GM23338 (cell line): ENCODE measurements at regions not wholly inside any gene's neighbourhood (a gene's known extent, or its start where the extent isn't known, plus 50 kb on each side); places are given as distances from the start of the nearest gene placed in this dataset.

Experiments used
- ATAC-seq: fragments of 200-7000 bp; cut with Tn5 transposase; 3 replicates; pipeline ENCODE4 v1.9.1; 2020
- DNase-seq: peaks from one replicate; pipeline ENCODE4 v3.0.0-alpha.2; 2015; ENCODE audit warnings: low spot score
- H2AFZ ChIP-seq: fragments of 200-600 bp; sonication (generic); 2 replicates; pipeline ENCODE4 v1.8.0; 2016; ENCODE audit warnings: antibody characterized with exemption, mild to moderate bottlenecking, moderate library complexity
- H3F3A ChIP-seq: fragments of 200-600 bp; sonication (generic); replicated peaks from 2 replicates; pipeline ENCODE4 v1.8.0; 2017; ENCODE audit warnings: antibody characterized with exemption, mixed run types, low read depth
- H3K27ac ChIP-seq: fragments of 200-600 bp; sonication (generic); 2 replicates; pipeline ENCODE4 v1.6.1; 2016; ENCODE audit warnings: low read depth
- H3K27me3 ChIP-seq: fragments of 200-600 bp; sonication (generic); 2 replicates; pipeline ENCODE4 v1.8.0; 2016; ENCODE audit warnings: mild to moderate bottlenecking, mixed run types, moderate library complexity; ENCODE audit not compliant: insufficient read depth
- H3K36me3 ChIP-seq: fragments of 200-600 bp; sonication (generic); 2 replicates; pipeline ENCODE4 v1.8.0; 2016; ENCODE audit warnings: mild to moderate bottlenecking; ENCODE audit not compliant: insufficient read depth
- H3K4me1 ChIP-seq: fragments of 200-600 bp; sonication (generic); 2 replicates; pipeline ENCODE4 v1.8.0; 2016; ENCODE audit warnings: mild to moderate bottlenecking, moderate library complexity; ENCODE audit not compliant: insufficient read depth
- H3K4me2 ChIP-seq: fragments of 200-600 bp; sonication (generic); 2 replicates; pipeline ENCODE4 v1.7.1; 2017; ENCODE audit warnings: mixed run types
- H3K4me3 ChIP-seq: fragments of 200-600 bp; sonication (generic); 2 replicates; pipeline ENCODE4 v1.6.1; 2016; ENCODE audit warnings: mixed run types
- H3K79me2 ChIP-seq: fragments of 200-600 bp; sonication (generic); replicated peaks from 2 replicates; pipeline ENCODE4 v1.8.0; 2017; ENCODE audit warnings: mild to moderate bottlenecking; ENCODE audit not compliant: insufficient read depth
- H3K9me2 ChIP-seq: fragments of 200-600 bp; sonication (generic); 2 replicates; pipeline ENCODE4 v1.8.0; 2017; ENCODE audit not compliant: insufficient read depth
- H4K20me1 ChIP-seq: fragments of 200-600 bp; sonication (generic); replicated peaks from 2 replicates; pipeline ENCODE4 v1.8.0; 2017; ENCODE audit warnings: mild to moderate bottlenecking; ENCODE audit not compliant: insufficient read depth
- H3K27ac Mint-ChIP-seq: 2 replicates; pipeline ENCODE4 v1.8.0; 2020; ENCODE audit warnings: inconsistent platforms, mild to moderate bottlenecking, moderate library complexity, mixed read lengths
- H3K27me3 Mint-ChIP-seq: 3 replicates; pipeline ENCODE4 v1.8.0; 2022; ENCODE audit warnings: low read depth, mild to moderate bottlenecking, moderate library complexity, mixed read lengths, inconsistent platforms; ENCODE audit not compliant: insufficient read depth, poor library complexity
- H3K36me3 Mint-ChIP-seq: 3 replicates; pipeline ENCODE4 v1.8.0; 2021; ENCODE audit warnings: low read depth, mild to moderate bottlenecking, inconsistent platforms, moderate library complexity, mixed read lengths
- H3K4me1 Mint-ChIP-seq: 3 replicates; pipeline ENCODE4 v1.8.0; 2020; ENCODE audit warnings: mild to moderate bottlenecking, inconsistent platforms, mixed read lengths
- H3K4me3 Mint-ChIP-seq: 3 replicates; pipeline ENCODE4 v1.8.0; 2021; ENCODE audit warnings: moderate library complexity, mild to moderate bottlenecking, inconsistent platforms, mixed read lengths
- H3K9me3 Mint-ChIP-seq: 3 replicates; pipeline ENCODE4 v1.8.0; 2020; ENCODE audit warnings: moderate library complexity, mild to moderate bottlenecking, inconsistent platforms, mixed read lengths
- CREB1 ChIP-seq: fragments of 250-450 bp; sonication (Bioruptor Pico); IDR thresholded peaks from 2 replicates; pipeline ENCODE4 v1.5.0; 2020; ENCODE audit warnings: low read depth, mild to moderate bottlenecking, moderate library complexity
- CTCF ChIP-seq, 2 experiments: fragments of 200-600 bp in 1 of 2; sonication (generic) in 1 of 2; conservative IDR thresholded peaks; 2 replicates each; pipeline versions ENCODE4 v1.5.1 to v1.6.1; 2016 to 2017; ENCODE audit warnings: antibody characterized with exemption in 2 of 2, low read depth in 2 of 2, mild to moderate bottlenecking in 2 of 2, moderate library complexity in 1 of 2
- EZH2 ChIP-seq: fragments of 200-600 bp; sonication (generic); IDR thresholded peaks from one replicate; pipeline ENCODE4 v1.8.0; 2017; ENCODE audit warnings: antibody characterized with exemption, mild to moderate bottlenecking, low read depth; ENCODE audit not compliant: unreplicated experiment
- EZH2phosphoT487 ChIP-seq: fragments of 200-600 bp; sonication (generic); IDR thresholded peaks from one replicate; pipeline ENCODE4 v1.8.1; 2018; ENCODE audit warnings: antibody characterized with exemption; ENCODE audit not compliant: unreplicated experiment
- JUNB ChIP-seq: IDR thresholded peaks from one replicate; pipeline ENCODE4 v1.6.1; 2016; ENCODE audit warnings: antibody characterized with exemption; ENCODE audit not compliant: unreplicated experiment
- NANOG ChIP-seq: IDR thresholded peaks from 2 replicates; pipeline ENCODE4 v1.6.1; 2016; ENCODE audit warnings: antibody characterized with exemption, borderline replicate concordance
- POLR2AphosphoS5 ChIP-seq: IDR thresholded peaks from 2 replicates; pipeline ENCODE4 v1.6.1; 2016; ENCODE audit warnings: antibody characterized with exemption, low read depth
- STAT1 ChIP-seq: IDR thresholded peaks from one replicate; pipeline ENCODE4 v1.6.1; 2016; ENCODE audit warnings: antibody characterized with exemption; ENCODE audit not compliant: unreplicated experiment
- ZNF114 ChIP-seq: fragments of 250-450 bp; sonication (Bioruptor Pico); IDR thresholded peaks from 2 replicates; pipeline ENCODE4 v1.5.0; 2020; ENCODE audit warnings: mild to moderate bottlenecking, moderate library complexity
- ZNF331 ChIP-seq: fragments of 250-450 bp; sonication (Bioruptor Pico); IDR thresholded peaks from 2 replicates; pipeline ENCODE4 v1.5.0; 2020; ENCODE audit warnings: low read depth, mild to moderate bottlenecking, moderate library complexity
- ZNF462 ChIP-seq: fragments of 250-450 bp; sonication (Bioruptor Pico); IDR thresholded peaks from 2 replicates; pipeline ENCODE4 v1.5.0; 2020; ENCODE audit warnings: mild to moderate bottlenecking, moderate library complexity
- TF ChIP-seq, protein P1 (sequence below): IDR thresholded peaks from one replicate; pipeline ENCODE4 v1.6.1; 2018; ENCODE audit warnings: antibody characterized with exemption; ENCODE audit not compliant: unreplicated experiment
- TF ChIP-seq, protein P2 (sequence below): IDR thresholded peaks from 2 replicates; pipeline ENCODE4 v1.6.1; 2016; ENCODE audit warnings: antibody characterized with exemption

- Mint-ChIP-seq H3K4me3 (no peak overlapping the region), H3K27ac (no peak overlapping the region), H3K27me3 (peaks cover 6% of the 10 kb centered on the region), H3K36me3 (no peaks in the 10 kb centered on the region), H3K9me3 (no peaks in the 10 kb centered on the region; the same call in 2 of the 3 replicates), H3K4me1 (peaks cover 19% of the 10 kb centered on the region)
- no peaks in the 10 kb centered on the region for H3K79me2 ChIP-seq
- no peaks in the 10 kb centered on the region for H3K27me3 ChIP-seq
- no peaks in the 10 kb centered on the region for H3F3A ChIP-seq
- H3K4me3 ChIP-seq = no peak overlapping the region
- H3K4me2 ChIP-seq = no peak overlapping the region
- peaks cover 2% of the 10 kb centered on the region; the same call in 1 of the 2 replicates for H3K9me2 ChIP-seq
- ATAC-seq = no peak
- H3K36me3 ChIP-seq = no peaks in the 10 kb centered on the region
- H4K20me1 ChIP-seq = no peaks in the 10 kb centered on the region
- H2AFZ ChIP-seq = no peak overlapping the region
- no peak overlapping the region for H3K27ac ChIP-seq
- no peak for TF ChIP-seq ZNF331 (CRISPR knock-in tag)
- TF ChIP-seq CTCF (conservative IDR thresholded peaks at IDR 0.05; ENCODE audit: low read depth in 2 of 2) = no peak
- TF ChIP-seq, protein P1, sequence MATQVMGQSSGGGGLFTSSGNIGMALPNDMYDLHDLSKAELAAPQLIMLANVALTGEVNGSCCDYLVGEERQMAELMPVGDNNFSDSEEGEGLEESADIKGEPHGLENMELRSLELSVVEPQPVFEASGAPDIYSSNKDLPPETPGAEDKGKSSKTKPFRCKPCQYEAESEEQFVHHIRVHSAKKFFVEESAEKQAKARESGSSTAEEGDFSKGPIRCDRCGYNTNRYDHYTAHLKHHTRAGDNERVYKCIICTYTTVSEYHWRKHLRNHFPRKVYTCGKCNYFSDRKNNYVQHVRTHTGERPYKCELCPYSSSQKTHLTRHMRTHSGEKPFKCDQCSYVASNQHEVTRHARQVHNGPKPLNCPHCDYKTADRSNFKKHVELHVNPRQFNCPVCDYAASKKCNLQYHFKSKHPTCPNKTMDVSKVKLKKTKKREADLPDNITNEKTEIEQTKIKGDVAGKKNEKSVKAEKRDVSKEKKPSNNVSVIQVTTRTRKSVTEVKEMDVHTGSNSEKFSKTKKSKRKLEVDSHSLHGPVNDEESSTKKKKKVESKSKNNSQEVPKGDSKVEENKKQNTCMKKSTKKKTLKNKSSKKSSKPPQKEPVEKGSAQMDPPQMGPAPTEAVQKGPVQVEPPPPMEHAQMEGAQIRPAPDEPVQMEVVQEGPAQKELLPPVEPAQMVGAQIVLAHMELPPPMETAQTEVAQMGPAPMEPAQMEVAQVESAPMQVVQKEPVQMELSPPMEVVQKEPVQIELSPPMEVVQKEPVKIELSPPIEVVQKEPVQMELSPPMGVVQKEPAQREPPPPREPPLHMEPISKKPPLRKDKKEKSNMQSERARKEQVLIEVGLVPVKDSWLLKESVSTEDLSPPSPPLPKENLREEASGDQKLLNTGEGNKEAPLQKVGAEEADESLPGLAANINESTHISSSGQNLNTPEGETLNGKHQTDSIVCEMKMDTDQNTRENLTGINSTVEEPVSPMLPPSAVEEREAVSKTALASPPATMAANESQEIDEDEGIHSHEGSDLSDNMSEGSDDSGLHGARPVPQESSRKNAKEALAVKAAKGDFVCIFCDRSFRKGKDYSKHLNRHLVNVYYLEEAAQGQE = no peak
- no peak for TF ChIP-seq EZH2
- TF ChIP-seq STAT1 = no peak
- TF ChIP-seq ZNF114 (CRISPR knock-in tag) = no peak
- TF ChIP-seq POLR2AphosphoS5 = no peak
- TF ChIP-seq ZNF462 (CRISPR knock-in tag) = no peak
- TF ChIP-seq, protein P2, sequence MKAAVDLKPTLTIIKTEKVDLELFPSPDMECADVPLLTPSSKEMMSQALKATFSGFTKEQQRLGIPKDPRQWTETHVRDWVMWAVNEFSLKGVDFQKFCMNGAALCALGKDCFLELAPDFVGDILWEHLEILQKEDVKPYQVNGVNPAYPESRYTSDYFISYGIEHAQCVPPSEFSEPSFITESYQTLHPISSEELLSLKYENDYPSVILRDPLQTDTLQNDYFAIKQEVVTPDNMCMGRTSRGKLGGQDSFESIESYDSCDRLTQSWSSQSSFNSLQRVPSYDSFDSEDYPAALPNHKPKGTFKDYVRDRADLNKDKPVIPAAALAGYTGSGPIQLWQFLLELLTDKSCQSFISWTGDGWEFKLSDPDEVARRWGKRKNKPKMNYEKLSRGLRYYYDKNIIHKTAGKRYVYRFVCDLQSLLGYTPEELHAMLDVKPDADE = no peak
- no peak for TF ChIP-seq NANOG
- TF ChIP-seq JUNB = no peak
- TF ChIP-seq EZH2phosphoT487 = no peak
- no peak for TF ChIP-seq CREB1 (CRISPR knock-in tag)
- no peak for DNase-seq
- peaks cover 8% of the 10 kb centered on the region for H3K4me1 ChIP-seq
Observed at GRCh38 chr4:7138223-7139166, 53.8 kb upstream of the SORCS2 start.
